ENCODE measurements at regions not wholly inside any gene's neighbourhood (a gene's known extent, or its start where the extent isn't known, plus 50 kb on each side); places are given as distances from the start of the nearest gene placed in this dataset.

DNA sequence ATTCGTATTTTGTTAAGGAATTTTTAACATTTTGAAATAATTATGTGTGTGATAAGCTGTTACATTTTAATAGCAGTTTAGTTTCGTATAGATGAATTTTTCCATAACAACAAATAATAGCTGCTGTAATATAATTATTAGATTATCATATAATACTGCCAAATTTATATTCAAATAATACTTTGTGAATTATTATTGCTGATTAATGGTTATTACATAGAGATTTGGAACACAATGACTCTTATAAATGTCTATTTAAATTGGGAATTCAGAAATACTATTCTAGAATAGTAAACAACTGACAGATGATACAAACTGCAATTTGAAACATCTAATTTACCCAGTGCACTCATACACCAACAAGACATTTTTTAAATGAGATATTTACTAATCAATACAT is 73.2 kb upstream of the NEK7 start:
- TF ChIP-seq, protein P1, sequence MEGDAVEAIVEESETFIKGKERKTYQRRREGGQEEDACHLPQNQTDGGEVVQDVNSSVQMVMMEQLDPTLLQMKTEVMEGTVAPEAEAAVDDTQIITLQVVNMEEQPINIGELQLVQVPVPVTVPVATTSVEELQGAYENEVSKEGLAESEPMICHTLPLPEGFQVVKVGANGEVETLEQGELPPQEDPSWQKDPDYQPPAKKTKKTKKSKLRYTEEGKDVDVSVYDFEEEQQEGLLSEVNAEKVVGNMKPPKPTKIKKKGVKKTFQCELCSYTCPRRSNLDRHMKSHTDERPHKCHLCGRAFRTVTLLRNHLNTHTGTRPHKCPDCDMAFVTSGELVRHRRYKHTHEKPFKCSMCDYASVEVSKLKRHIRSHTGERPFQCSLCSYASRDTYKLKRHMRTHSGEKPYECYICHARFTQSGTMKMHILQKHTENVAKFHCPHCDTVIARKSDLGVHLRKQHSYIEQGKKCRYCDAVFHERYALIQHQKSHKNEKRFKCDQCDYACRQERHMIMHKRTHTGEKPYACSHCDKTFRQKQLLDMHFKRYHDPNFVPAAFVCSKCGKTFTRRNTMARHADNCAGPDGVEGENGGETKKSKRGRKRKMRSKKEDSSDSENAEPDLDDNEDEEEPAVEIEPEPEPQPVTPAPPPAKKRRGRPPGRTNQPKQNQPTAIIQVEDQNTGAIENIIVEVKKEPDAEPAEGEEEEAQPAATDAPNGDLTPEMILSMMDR (IDR thresholded peaks at IDR 0.05), result no peak
- TF ChIP-seq POLR2A (IDR thresholded peaks at IDR 0.05), result no peak
